Testis (tissue), 2 donors: ENCODE measurements at regions not wholly inside any gene's neighbourhood (a gene's known extent, or its start where the extent isn't known, plus 50 kb on each side); places are given as distances from the start of the nearest gene placed in this dataset.
"Not testable (repeated sequence)": the region's sequence is repeated elsewhere in the genome, so short reads cannot be mapped to it uniquely, and the experiment has no call there.

Experiments used
- DNase-seq: peaks from one replicate; pipeline ENCODE4 v3.0.0-alpha.2; 2019
- H3K27ac ChIP-seq, 2 donors: fragments of 200-600 bp; sonication (generic); one replicate each; pipeline ENCODE4 v1.5.1; 2019
- H3K27me3 ChIP-seq: fragments of 200-600 bp; sonication (generic); one replicate; pipeline ENCODE4 v1.5.1; 2019
- H3K36me3 ChIP-seq: fragments of 200-600 bp; sonication (generic); one replicate; pipeline ENCODE4 v1.5.1; 2017; ENCODE audit warnings: low read depth; ENCODE audit errors: missing control alignments
- H3K4me1 ChIP-seq: fragments of 200-600 bp; sonication (generic); one replicate; pipeline ENCODE4 v1.5.1; 2019
- H3K4me3 ChIP-seq, 2 donors: fragments of 200-600 bp; sonication (generic); one replicate each; pipeline ENCODE4 v1.5.1; 2017 to 2019
- H3K9me3 ChIP-seq: fragments of 200-600 bp; sonication (generic); one replicate; pipeline ENCODE4 v1.5.1; 2017
- POLR2A ChIP-seq: fragments of 450-650 bp; IDR thresholded peaks from one replicate; pipeline ENCODE4 v1.6.1; 2017; ENCODE audit warnings: antibody characterized with exemption, mild to moderate bottlenecking, moderate library complexity
- WGBS, 2 donors: methylation state at CpG; one replicate each; pipeline ENCODE4 v1.1.5; 2018; 5-methylcytosine and 5-hydroxymethylcytosine counted together
- intact Hi-C: fragments of 100-400 bp; cut with DNase I; formaldehyde crosslinking; loops from one replicate; pipeline ENCODE4 v1.15.1; 2023; ENCODE audit warnings: low total_unique reads
- TF ChIP-seq, protein P1 (sequence below), 3 experiments: fragments of 450-650 bp in 2 of 3; fragments of 200-600 bp in 1 of 3; sonication (generic) in 1 of 3; IDR thresholded peaks; one replicate each; pipeline ENCODE4 v1.5.1; 2016 to 2019; ENCODE audit warnings: antibody characterized with exemption in 3 of 3, mild to moderate bottlenecking in 2 of 3, moderate library complexity in 1 of 3

DNA sequence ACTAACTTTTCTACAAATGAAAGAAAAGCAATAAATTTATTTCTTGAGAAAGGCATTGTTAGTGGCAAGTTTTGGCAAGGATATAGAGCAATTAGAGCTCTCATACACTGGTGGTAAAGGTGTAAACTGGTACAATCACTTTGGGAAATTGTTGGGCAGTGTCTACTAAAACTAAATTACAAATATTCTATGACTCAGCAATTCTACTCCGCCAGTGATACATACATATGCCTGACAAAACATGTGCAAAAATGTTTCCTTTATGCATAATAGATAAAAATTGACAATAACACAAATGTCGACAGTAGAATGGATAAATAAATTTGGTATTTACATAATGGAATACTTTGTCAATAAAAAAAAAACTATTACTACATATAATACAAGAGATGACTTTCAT lies 96.3 kb upstream of the SATB2 start:
- Histone ChIP-seq H3K27me3 (no peaks in the 10 kb centered on the region), H3K4me1 (no peaks in the 10 kb centered on the region), H3K36me3 (no peaks in the 10 kb centered on the region), H3K27ac (no peak overlapping the region), H3K4me3 (no peak overlapping the region), H3K9me3 (no peaks in the 10 kb centered on the region)
- no peak for DNase-seq
- TF ChIP-seq, protein P1, sequence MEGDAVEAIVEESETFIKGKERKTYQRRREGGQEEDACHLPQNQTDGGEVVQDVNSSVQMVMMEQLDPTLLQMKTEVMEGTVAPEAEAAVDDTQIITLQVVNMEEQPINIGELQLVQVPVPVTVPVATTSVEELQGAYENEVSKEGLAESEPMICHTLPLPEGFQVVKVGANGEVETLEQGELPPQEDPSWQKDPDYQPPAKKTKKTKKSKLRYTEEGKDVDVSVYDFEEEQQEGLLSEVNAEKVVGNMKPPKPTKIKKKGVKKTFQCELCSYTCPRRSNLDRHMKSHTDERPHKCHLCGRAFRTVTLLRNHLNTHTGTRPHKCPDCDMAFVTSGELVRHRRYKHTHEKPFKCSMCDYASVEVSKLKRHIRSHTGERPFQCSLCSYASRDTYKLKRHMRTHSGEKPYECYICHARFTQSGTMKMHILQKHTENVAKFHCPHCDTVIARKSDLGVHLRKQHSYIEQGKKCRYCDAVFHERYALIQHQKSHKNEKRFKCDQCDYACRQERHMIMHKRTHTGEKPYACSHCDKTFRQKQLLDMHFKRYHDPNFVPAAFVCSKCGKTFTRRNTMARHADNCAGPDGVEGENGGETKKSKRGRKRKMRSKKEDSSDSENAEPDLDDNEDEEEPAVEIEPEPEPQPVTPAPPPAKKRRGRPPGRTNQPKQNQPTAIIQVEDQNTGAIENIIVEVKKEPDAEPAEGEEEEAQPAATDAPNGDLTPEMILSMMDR (IDR thresholded peaks at IDR 0.05) = no peak
- no peak for TF ChIP-seq POLR2A
- WGBS, 2 donors = 85 to 90% methylated on average over 2 of the region's 2 CpGs
- intact Hi-C loops = no loop called here

DNA sequence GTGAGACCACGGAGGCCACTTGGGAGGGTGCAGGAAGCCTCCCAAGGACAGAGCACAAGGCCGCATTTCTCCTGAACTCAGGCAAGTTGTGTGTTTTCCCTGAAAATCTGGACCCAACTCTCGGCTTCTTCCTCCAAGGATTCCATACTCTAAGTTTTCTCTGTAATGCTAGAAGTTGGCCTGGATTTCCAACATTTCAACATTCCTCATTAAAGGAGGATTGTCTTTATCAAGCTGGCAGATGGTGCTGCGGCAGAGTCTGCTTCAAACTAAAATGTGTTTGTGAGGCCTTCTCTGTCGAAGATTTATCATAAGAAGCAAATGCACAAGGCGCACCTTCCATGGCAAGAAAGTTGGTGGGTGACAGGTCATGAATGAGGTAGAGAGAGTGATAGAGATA lies 94.4 kb upstream of the SATB2 start:
- intact Hi-C loops = no loop called here
- WGBS, 2 donors = 38 to 57% methylated on average over 6 of the region's 6 CpGs
- DNase-seq = peak; percentile 49

DNA sequence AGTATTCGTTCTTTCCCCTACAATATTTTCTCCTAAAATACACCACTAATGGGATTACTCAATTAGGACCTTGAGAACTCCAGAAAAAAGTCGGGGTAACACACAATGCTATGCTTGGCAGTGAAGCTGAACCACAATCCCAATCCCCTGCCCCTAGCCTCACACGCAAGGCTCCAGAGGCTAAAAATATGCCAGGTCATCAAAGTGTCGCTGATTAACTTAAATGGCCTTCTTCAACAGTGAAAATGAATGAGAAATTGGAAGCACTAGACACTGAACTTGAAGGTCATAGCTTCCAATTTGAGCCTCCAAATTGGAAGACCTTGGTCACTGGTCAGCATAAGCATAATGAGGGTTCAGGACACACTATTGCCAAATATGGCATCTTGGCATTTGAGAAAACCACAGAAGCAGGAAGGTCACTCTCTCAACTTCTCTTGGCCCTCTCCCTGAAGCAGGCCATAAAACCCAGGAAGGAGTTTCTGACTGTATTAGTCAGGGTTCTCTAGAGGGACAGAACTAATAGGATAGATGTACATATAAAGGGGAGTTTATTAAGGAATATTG lies 86.0 kb upstream of the SATB2 start:
- DNase-seq = no peak
- no peaks in the 10 kb centered on the region for H3K4me1 ChIP-seq
- intact Hi-C loops = no loop called here
- no peaks in the 10 kb centered on the region for H3K27me3 ChIP-seq
- H3K27ac ChIP-seq = no peak overlapping the region
- WGBS, 2 donors = 58 to 75% methylated on average over 4 of the region's 4 CpGs
- no peak overlapping the region for H3K4me3 ChIP-seq
- no peaks in the 10 kb centered on the region for H3K36me3 ChIP-seq
- no peaks in the 10 kb centered on the region for H3K9me3 ChIP-seq
- TF ChIP-seq POLR2A = no peak
- TF ChIP-seq, protein P1 (IDR thresholded peaks at IDR 0.05) = no peak

More for the DNA sequence above, 94.4 kb upstream of the SATB2 start:
- no peak overlapping the region for H3K27ac ChIP-seq
- H3K4me1 ChIP-seq = no peaks in the 10 kb centered on the region
- H3K4me3 ChIP-seq = no peak overlapping the region
- H3K9me3 ChIP-seq = no peaks in the 10 kb centered on the region
- H3K27me3 ChIP-seq = no peaks in the 10 kb centered on the region
- H3K36me3 ChIP-seq = no peaks in the 10 kb centered on the region
- TF ChIP-seq, protein P1 (IDR thresholded peaks at IDR 0.05) = no peak
- no peak for TF ChIP-seq POLR2A

DNA sequence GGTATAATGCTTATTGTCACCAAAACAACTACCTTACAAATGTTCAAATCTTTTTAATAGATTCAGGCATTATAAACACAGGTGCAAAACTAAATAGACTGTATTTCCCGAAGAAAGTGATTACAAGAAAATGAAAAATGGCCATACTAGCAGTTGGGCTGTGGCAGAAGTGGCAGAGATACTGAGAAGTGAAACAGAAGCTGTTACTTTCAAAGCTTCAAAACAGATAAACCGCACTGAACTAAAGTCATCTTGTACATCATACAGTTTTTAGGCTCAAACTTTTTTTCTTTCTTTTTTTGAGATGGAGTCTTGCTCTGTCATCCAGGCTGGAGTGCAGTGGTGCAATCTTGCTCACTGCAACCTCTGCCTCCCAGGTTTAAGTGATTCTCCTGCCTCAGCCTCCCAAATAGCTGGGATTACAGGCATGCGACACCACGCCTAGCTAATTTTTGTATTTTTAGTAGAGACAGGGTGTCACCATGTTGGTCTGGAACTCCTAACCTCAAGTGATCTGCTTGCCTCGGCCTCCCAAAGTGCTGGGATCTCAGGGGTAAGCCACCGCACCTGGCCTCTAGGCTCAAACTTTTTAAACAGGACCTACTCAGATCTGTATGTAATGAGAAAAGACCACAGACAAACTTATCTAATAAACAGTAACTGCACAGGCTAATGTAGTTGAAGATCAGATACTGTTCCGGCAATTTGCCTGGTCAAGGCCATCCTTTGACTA lies 77.9 kb upstream of the SATB2 start:
- no peak overlapping the region for H3K4me3 ChIP-seq
- H3K9me3 ChIP-seq = no peaks in the 10 kb centered on the region
- intact Hi-C loops = no loop called here
- H3K27me3 ChIP-seq = no peaks in the 10 kb centered on the region
- no peak for DNase-seq
- H3K36me3 ChIP-seq = no peaks in the 10 kb centered on the region
- H3K4me1 ChIP-seq = no peaks in the 10 kb centered on the region
- no peak for TF ChIP-seq POLR2A
- TF ChIP-seq, protein P1 (IDR thresholded peaks at IDR 0.05) = no peak
- H3K27ac ChIP-seq = no peak overlapping the region
- WGBS, 2 donors = 82 to 86% methylated on average over 7 of the region's 7 CpGs

DNA sequence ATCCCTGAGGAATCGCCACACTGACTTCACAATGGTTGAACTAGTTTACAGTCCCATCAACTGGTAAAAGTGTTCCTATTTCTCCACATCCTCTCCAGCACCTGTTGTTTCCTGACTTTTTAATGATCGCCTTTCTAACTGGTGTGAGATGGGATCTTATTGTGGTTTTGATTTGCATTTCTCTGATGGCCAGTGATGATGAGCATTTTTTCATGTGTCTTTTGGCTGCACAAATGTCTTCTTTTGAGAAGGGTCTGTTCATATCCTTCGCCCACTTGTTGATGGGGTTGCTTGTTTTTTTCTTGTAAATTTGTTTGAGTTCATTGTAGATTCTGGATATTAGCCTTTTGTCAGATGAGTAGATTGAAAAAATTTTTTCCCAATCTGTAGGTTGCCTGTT lies 76.1 kb upstream of the SATB2 start:
- DNase-seq, H3K4me1 ChIP-seq, H3K4me3 ChIP-seq, H3K27ac ChIP-seq, intact Hi-C loops, H3K9me3 ChIP-seq, H3K36me3 ChIP-seq, H3K27me3 ChIP-seq: not testable (repeated sequence)
- WGBS, 2 donors = 89 to 91% methylated on average over 3 of the region's 3 CpGs
